HG03457 (cell line): ENCODE measurements at regions not wholly inside any gene's neighbourhood (a gene's known extent, or its start where the extent isn't known, plus 50 kb on each side); places are given as distances from the start of the nearest gene placed in this dataset.
"Not testable (repeated sequence)": the region's sequence is repeated elsewhere in the genome, so short reads cannot be mapped to it uniquely, and the experiment has no call there.

ENCODE experiments used
- ATAC-seq: cut with Tn5 transposase; IDR thresholded peaks from one replicate; pipeline ENCODE4 v1.9.1; 2021; ENCODE audit warnings: moderate number of reproducible peaks; ENCODE audit not compliant: unreplicated experiment

DNA sequence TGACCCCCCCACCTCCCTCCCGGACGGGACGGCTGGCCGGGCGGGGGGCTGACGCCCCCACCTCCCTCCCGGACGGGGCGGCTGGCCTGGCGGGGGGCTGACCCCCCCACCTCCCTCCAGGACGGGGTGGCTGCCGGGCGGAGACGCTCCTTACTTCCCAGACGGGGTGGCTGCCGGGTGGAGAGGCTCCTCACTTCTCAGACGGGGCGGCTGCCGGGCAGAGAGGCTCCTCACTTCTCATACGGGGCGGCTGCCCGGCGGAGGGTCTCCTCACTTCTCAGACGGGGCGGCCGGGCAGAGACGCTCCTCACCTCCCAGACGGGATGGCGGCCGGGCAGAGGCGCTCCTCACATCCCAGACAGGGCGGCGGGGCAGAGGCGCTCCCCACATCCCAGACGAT lies 84.7 kb downstream of the OR2B2 start:
- not testable (repeated sequence) for ATAC-seq

DNA sequence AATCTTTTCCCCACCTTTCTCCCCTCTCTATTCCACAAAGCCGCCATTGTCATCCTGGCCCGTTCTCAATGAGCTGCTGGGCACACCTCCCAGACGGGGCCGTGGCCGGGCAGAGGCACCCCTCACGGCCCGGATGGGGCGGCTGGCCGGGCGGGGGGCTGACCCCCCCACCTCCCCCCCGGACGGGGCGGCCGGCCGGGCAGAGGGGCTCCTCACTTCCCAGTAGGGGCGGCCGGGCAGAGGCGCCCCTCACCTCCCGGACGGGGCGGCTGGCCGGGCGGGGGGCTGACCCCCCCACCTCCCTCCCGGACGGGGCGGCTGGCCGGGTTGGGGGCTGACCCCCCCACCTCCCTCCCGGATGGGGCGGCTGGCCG lies 85.6 kb downstream of the OR2B2 start:
- not testable (repeated sequence) for ATAC-seq

DNA sequence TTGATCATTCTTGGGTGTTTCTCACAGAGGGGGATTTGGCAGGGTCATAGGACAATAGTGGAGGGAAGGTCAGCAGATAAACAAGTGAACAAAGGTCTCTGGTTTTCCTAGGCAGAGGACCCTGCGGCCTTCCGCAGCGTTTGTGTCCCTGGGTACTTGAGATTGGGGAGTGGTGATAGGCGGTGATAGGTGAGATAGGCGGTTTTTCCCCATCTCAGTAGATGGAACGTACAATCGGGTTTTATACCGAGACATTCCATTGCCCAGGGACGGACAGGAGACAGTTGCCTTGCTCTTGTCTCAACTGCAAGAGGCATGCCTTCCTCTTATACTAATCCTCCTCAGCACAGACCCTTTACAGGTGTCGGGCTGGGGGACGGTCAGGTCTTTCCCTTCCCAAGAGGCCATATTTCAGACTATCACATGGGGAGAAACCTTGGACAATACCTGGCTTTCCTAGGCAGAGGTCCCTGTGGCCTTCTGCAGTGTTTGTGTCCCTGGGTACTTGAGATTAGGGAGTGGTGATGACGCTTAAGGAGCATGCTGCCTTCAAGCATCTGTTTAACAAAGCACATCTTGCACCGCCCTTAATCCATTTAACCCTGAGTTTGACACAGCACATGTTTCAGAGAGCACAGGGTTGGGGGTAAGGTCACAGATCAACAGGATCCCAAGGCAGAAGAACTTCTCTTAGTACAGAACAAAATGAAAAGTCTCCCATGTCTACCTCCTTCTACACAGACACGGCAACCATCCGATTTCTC lies 86.2 kb downstream of the OR2B2 start:
- ATAC-seq: not testable (repeated sequence)

DNA sequence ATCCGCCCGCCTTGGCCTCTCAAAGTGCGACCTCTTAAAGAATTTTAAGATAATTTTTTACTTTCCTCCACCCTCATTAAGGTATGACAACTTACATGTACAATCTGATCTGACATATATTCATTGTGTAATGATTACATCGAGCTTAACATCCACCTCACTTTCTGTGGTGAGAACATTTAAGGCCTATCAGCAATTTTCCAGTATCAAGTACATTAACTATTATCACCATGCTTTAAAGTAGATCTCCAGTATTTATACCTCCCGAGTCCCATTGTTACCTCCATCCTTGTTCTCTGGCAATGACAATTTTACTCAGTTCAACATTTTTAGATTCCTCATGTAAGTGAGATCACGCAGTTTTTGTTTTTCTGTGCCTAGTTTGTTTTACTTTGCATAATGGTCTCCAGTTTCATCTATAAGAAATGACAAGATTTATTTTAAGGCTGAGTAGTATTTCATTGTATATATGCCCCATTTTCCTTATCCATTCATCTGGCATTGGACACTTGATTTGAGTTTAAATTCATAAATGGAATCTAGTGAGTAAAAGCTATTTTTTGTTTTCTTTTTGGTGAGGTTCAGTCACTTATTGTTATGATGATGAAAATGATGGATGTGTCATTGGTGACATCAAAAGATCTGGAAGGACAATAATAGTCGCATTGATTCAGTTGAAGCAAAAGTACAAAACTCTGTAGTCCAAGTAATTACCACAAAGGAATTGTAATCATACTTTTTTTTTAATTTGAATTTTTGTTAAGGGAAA lies 87.0 kb downstream of the OR2B2 start:
- no peak for ATAC-seq

DNA sequence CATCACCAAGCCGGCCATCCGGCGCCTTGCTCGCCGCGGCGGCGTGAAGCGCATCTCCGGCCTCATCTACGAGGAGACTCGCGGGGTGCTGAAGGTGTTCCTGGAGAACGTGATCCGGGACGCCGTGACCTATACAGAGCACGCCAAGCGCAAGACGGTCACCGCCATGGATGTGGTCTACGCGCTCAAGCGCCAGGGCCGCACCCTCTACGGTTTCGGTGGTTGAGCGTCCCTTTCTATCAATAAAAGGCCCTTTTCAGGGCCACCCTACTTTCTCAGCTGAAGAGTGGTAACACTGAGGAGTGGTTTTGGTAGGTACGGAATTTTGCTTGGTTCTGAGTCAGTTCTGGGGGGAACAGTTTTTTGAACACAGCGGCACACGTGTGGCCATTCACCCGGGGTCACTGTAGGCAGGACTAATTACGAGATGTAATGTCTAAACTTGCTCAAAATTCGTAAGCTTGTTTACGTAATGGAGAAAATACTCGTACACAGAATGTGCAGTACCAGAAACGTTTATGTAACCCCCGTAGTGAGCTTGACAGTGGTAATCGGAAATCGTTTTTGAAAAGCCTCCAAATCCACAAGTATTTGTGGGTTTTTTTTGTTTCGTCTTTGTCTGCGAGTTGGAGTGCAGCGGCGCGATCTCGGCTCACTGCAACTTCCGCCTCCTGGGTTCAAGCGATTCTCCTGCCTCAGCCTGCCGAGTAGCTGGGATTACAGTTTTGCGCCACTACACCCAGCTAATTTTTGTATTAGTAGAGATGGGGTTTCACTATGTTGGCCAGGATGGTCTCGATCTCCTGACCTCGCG lies 87.8 kb downstream of the OR2B2 start:
- peak; percentile 31 for ATAC-seq

DNA sequence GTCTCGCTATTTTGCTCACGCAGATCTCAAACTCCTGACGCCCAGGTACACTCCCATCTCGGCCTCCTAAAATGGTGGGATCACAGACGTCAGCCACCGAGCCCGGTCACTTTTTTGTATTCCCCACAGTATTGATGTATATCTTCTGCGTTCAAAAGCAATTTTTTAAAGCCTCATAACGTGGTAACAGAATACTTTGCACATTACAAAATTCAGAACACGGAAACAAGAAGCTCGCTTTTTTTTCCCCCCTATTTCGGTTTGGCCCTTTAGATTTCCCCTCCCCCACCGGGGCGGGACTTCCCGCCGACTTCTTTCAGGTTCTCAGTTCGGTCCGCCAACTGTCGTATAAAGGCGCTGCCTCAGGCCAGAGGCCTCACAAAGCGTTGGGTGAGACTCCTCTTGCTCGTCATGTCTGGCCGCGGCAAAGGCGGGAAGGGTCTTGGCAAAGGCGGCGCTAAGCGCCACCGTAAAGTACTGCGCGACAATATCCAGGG lies 88.4 kb downstream of the OR2B2 start:
- ATAC-seq: peak; percentile 56

DNA sequence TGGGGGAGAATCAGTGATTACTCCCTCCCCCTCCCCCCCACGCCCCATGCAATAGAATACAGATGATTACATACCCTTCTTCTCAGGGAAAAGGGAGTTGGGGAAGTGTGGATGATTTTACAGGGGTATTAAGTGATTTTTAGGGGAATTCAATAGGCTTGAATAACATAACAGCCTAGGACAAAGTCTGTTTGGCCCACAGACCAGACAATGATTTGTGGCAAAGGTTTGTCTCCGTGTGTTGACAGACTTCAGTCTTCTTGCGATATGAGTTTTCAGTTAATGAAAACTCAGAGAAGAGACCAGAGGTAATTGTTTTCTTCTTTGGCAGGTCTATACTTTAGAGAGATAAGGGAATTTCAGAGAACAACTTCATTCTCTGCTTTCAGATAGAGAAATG lies 95.3 kb downstream of the OR2B2 start:
- no peak for ATAC-seq

DNA sequence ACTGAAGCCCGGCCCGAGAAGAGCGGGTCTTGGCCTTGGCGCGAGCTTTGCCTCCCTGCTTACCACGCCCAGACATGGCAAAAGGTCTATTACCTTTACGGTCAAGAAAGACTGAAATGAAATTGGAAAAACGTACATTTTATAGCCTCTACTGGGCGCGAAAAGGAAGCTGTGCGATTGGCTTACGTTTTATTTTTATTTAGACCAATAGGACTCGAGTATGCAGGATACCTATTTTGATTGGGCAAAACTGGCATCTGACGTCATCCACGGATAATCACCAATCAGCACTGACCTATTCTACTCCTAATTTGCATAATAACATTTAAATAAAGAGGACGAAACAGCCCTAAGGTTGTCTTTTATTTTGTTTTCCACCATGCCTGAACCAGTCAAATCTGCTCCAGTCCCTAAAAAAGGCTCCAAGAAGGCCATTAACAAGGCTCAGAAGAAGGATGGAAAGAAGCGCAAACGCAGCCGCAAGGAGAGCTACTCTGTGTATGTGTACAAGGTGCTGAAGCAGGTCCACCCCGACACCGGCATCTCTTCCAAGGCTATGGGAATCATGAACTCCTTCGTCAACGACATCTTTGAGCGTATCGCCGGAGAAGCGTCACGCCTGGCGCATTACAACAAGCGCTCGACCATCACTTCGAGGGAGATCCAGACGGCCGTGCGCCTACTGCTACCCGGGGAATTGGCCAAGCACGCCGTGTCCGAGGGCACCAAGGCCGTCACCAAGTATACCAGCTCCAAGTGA lies 97.4 kb downstream of the OR2B2 start:
- ATAC-seq: peak; percentile 40

DNA sequence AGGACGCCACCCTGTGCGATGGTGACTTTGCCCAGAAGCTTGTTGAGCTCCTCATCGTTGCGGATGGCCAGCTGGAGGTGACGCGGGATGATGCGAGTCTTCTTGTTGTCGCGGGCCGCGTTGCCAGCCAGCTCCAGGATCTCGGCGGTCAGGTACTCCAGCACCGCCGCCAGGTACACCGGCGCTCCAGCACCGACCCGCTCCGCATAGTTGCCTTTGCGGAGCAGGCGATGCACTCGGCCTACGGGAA lies 97.9 kb downstream of the OR2B2 start:
- not testable (repeated sequence) for ATAC-seq

DNA sequence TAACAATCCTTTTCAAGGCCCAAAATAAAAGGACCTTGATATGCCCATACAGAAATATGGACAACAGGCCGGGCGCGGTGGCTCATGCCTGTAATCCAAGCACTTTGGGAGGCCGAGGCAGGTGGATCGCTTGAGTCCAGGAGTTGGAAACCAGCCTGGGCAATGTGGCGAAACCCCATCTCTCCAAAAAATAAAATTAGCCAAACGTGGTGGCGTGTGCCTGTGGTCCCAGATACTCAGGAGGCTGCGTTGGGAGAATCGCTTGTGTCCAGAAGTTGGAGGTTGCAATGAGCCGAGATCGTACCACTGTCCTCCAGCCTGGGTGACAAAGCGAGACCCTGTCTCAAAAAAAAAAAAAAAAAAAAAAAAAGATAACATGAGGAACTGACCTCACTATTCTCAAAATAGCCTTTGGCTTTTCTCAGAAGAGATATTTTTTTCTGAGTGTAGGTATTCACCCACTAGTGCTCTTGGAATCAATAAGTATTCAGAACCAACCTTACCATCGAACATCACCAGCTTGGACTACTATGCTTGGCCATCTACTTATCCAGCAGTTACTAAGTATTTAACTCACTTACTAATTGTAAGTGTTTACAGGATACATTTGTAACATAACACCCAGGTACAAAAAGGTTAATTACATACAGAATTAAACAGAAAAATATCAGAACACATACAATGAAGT lies 99.2 kb downstream of the OR2B2 start:
- ATAC-seq: no peak

DNA sequence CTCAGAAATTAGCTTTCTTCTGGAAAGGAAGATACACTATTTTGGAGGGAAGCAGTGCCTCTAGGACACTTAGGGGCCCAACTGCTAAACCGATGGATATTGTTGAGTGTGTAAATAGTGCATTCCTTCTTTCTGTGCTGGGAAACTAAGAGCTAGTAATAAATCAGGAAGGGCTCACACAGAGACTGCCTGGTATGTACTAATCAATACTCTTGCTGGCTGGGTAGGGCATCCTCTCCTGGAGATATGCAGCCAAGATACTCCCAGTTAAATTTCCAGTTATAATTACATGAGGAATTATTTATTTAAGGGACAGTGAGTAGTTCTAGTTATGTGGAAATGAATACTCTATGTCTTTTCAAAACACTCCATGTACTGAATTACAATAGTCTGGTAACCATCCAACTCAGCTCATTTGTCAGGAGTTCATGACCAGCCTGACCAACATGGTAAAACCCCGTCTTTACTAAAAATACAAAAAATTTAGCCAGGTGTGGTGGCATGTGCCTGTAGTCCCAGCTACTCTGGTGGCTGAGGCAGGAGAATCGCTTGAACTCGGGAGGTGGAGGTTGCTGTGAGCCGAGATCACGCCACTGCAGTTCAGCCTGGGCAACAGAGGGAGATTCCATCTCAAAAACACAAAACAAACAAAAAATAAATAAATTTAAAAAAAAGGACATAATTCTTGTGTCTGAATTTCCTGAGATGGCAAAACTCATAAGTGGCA lies 100.0 kb downstream of the OR2B2 start:
- no peak for ATAC-seq

DNA sequence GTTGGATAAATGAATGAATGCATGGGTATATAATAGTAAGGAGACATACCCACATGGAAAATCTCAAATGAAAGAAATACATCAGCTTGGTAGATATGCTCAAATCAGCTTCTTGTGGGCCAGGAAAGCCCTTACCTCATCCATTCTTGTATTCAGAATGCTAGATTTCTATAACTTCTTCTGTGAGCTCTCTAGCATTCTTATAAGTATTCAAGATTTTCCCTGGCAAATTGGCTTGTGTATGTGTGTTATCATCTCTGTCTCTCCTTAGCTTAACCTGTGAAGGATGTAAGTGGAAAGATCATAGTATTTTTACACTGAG lies 100.8 kb downstream of the OR2B2 start:
- no peak for ATAC-seq

DNA sequence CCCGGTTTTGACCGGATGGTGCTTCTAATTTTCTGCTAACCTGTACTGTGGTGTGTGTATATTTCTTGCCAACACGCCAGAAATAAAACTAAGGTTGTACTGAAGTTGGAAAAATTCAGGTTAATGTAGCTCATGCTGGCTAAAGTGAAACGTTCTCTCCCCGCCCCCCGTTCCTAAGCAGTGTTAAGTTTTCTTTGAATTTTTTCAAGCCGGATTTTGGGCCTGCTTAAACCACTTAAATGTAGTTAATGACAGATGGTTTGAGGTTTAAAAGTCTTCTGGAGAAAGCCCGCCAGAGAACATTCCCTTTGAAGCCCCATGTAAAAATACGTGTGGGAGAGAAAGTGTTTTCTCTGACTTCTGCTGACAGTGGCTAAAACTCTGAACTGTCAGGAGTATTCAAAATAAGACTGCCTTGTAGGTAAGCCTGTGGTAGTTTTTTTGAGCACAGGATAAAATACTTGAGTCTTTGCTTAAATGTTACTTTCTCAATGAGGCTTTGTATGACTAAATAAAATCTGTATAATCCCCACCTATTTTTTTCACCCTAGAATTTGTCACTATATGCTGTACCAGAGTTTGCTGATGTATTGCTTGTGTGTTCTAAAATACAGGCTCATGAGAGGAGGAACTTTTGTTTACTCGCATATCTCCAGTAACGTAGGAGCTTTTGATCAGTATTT lies 101.3 kb downstream of the OR2B2 start:
- ATAC-seq: no peak

DNA sequence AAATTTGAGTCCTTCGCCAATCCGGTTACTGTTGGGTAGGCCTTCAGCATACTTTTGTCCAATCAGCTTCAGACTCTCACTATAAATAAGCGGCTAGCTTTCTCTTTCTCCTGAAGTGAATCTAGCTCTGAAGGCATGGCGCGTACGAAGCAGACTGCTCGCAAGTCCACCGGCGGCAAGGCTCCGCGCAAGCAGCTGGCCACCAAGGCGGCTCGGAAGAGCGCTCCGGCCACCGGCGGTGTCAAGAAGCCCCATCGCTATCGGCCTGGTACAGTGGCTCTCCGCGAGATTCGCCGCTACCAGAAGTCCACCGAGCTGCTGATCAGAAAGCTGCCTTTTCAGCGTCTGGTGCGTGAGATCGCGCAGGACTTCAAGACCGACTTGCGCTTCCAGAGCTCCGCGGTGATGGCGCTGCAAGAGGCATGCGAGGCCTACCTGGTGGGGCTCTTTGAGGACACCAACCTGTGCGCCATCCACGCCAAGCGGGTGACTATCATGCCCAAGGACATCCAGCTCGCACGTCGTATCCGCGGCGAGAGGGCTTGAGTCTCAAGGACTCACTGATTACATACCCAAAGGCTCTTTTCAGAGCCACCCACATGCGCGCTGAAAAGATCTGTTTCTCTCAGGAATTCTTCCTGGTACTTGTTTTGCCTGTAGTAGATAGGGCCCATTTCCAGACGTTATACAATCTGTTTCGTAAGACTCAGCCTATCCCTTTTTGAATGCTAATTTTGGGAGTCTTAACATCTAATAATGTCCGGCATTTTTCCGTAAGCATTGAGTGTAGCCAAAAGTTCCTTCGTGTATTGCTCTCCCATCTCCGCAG lies 102.0 kb downstream of the OR2B2 start:
- ATAC-seq: no peak

DNA sequence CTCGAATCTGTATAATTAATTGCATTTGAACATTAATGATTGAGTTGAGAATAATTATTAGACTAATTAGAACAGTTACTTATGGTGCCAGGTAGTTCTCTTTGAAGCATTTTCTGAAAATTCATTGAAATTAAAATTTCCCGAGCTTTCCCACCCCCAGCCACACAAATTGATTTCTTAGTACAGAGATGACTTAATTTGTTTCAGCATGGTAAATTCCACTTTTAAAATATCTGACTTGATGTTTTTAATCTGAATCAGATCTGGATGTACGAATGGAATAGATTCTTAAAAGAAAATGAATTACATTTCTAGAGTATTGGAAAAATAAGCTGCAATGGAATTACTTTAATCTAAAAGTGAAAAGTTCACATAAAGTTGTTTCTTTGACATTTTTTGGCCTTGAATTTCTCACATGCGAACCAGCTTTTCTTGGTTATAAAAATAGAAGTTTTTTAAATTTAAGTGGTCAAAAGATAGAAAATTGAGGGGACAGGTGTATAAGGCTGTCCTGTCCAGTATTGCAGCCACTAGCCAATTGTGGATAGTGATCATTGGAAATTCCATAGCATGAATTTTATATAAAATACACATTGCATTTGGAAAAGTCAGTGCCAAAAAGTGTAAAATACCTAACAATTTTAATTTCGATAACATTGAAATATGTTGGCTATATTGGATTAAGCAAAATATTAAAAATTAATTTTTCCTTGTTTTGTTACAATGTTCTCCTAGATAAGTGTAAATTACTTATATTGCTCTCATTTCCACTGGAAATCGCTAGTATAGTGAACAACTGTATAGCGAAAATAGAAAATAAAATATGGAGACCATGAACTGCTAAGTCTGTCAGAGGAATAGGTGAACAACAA lies 102.9 kb downstream of the OR2B2 start:
- no peak for ATAC-seq

DNA sequence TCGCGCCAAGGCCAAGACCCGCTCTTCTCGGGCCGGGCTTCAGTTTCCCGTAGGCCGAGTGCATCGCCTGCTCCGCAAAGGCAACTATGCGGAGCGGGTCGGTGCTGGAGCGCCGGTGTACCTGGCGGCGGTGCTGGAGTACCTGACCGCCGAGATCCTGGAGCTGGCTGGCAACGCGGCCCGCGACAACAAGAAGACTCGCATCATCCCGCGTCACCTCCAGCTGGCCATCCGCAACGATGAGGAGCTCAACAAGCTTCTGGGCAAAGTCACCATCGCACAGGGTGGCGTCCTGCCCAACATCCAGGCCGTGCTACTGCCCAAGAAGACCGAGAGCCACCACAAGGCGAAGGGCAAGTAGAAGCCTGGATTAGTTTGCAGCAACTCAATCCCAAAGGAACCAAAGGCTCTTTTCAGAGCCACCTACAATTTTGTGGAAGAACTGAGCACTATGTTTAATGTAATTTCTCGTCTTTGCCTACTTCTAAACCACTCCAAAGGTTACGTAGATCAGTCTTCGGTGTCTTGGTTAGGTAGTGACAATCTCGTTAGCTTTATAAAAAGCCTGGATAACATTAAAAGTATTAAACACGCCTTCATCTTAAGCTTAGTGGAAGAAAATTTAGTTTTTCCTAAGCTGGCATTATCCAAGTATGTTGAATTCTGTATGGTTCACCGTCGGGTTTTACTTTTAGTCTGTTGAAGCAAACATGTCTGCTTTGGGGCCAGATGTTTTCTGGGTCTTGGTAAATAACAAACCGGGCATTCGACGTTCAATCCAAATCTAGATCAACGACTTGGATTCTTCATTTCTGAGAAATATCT lies 103.7 kb downstream of the OR2B2 start:
- not testable (repeated sequence) for ATAC-seq
